ENCODE measurements at regions not wholly inside any gene's neighbourhood (a gene's known extent, or its start where the extent isn't known, plus 50 kb on each side); places are given as distances from the start of the nearest gene placed in this dataset.

DNA sequence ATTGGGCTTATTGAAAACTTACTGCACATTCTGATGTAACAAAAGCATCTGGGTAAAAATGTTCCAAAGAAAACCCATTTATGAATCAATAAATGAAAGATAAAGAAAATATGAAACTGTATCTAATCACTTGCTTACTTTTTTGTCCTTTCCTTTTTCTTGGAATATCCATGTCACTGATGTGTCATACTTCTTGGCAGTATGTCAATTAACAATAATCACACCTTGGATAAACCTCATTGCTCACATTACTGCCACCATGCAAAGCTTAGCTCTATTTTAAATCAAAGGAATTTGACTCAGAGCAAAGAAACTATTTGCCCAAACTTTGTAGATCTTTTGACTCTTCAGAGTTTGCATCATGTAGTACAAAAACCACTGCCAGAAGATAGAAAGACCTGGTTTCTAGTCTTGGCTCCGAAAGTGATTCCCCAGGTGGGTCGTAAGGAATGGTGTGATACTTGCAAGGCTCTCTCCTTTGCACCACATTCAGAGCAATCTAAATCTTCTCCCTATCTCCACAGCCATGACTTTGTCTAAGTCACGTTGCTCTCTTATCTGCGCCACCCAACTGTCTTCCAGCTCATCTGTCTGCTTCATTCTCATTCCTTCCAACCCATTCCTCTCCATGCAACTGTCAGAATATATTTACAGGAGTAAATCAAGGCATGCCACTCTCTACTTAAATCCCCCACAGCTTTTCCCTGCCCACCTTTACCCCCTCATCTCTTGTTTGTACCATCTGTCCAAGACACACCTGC is 311.9 kb downstream of the COG6 start:
- Histone ChIP-seq H3K9me3 (ENCODE audit: control insufficient read depth, low read depth, low read length) (no peaks in the 10 kb centered on the region), H3K27me3 (ENCODE audit: control insufficient read depth, extremely low read depth, insufficient read depth, low read length) (no peaks in the 10 kb centered on the region), H3K4me2 (ENCODE audit: control insufficient read depth, extremely low read depth, insufficient read depth, low read depth, low read length) (no peak overlapping the region), H2AFZ (ENCODE audit: control insufficient read depth, low read length) (no peak overlapping the region), H3K4me1 (ENCODE audit: control insufficient read depth, extremely low read depth, insufficient read depth, low read length) (no peaks in the 10 kb centered on the region), H3K9ac (ENCODE audit: control insufficient read depth, extremely low read depth, insufficient read depth, low read length) (no peak overlapping the region), H3K9me1 (ENCODE audit: control insufficient read depth, extremely low read depth, insufficient read depth, low read length) (no peaks in the 10 kb centered on the region), H3K79me2 (ENCODE audit: control insufficient read depth, insufficient read depth, low read length) (no peaks in the 10 kb centered on the region), H3K4me3 (ENCODE audit: control insufficient read depth in 2 of 3, extremely low read depth in 1 of 3, insufficient read depth in 2 of 3, low read depth in 1 of 3, low read length in 3 of 3) (no peak overlapping the region), H4K20me1 (ENCODE audit: control insufficient read depth, extremely low read depth, insufficient read depth, low read length) (no peaks in the 10 kb centered on the region), H3K36me3 (ENCODE audit: control insufficient read depth in 2 of 2, extremely low read depth in 1 of 2, insufficient read depth in 2 of 2, low read length in 2 of 2) (no peaks in the 10 kb centered on the region), H3K27ac (ENCODE audit: control insufficient read depth, insufficient read depth, low read length) (no peak overlapping the region)
- dilution Hi-C loops (cut with MboI; ENCODE audit: extremely low pct_ligation_motif_present, low sequenced_read_pairs) = no loop called here
- FAIRE-seq = no peak
- DNase-seq (ENCODE audit: low read depth, low spot score) = no peak
- TF ChIP-seq, protein P1, sequence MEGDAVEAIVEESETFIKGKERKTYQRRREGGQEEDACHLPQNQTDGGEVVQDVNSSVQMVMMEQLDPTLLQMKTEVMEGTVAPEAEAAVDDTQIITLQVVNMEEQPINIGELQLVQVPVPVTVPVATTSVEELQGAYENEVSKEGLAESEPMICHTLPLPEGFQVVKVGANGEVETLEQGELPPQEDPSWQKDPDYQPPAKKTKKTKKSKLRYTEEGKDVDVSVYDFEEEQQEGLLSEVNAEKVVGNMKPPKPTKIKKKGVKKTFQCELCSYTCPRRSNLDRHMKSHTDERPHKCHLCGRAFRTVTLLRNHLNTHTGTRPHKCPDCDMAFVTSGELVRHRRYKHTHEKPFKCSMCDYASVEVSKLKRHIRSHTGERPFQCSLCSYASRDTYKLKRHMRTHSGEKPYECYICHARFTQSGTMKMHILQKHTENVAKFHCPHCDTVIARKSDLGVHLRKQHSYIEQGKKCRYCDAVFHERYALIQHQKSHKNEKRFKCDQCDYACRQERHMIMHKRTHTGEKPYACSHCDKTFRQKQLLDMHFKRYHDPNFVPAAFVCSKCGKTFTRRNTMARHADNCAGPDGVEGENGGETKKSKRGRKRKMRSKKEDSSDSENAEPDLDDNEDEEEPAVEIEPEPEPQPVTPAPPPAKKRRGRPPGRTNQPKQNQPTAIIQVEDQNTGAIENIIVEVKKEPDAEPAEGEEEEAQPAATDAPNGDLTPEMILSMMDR (optimal IDR thresholded peaks at IDR 0.05 in 1 of 3, IDR thresholded peaks at IDR 0.05 in 1 of 3, conservative IDR thresholded peaks at IDR 0.05 in 1 of 3; ENCODE audit: extremely low read depth in 1 of 3, insufficient read depth in 2 of 3, low read length in 3 of 3) = no peak
- no peak for TF ChIP-seq EZH2 (IDR thresholded peaks at IDR 0.05; ENCODE audit: low read length)

DNA sequence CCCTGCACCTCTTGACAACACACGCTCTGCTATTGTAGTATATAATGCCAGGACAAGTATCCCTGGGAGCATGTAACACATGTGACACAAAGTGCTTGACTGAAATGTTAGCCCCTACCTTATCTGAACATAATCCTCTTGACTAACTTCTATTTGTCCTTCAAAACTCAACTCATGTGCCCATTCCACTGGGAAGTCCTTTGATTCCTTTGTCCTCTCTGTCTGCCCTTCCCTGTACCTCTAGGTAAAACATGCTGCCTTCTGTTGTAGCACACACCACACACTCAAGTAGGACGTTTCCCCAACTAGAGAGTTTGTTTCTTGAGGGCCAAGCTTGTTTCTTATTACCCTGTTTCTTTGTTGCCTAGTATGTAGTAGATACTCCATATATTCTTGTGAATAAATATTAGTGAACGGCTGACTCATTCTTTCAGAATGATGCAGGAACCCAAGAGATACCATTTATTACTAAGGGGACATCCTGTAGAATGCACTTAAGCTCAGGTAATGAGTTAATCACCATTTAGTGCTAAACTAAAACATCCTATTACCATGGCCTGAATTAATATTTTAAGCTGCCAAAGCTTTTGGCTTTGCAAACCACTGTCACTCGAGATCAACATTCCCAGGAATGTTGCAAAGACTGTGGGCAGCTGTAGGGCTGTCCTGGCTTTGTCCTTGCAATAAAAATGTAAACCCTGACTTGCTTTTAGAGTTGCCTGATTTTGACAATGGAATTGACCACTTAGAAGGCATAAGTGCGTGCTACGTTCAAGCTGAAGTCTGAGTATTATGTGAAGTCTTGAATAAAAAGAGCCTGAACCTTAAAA is 313.4 kb downstream of the COG6 start:
- H3K27ac ChIP-seq (ENCODE audit: control insufficient read depth, insufficient read depth, low read length) = no peak overlapping the region
- no peaks in the 10 kb centered on the region for H4K20me1 ChIP-seq (ENCODE audit: control insufficient read depth, extremely low read depth, insufficient read depth, low read length)
- no peaks in the 10 kb centered on the region for H3K27me3 ChIP-seq (ENCODE audit: control insufficient read depth, extremely low read depth, insufficient read depth, low read length)
- H3K4me3 ChIP-seq (ENCODE audit: control insufficient read depth in 2 of 3, extremely low read depth in 1 of 3, insufficient read depth in 2 of 3, low read depth in 1 of 3, low read length in 3 of 3) = no peak overlapping the region
- no peaks in the 10 kb centered on the region for H3K79me2 ChIP-seq (ENCODE audit: control insufficient read depth, insufficient read depth, low read length)
- no peaks in the 10 kb centered on the region for H3K9me1 ChIP-seq (ENCODE audit: control insufficient read depth, extremely low read depth, insufficient read depth, low read length)
- H2AFZ ChIP-seq (ENCODE audit: control insufficient read depth, low read length) = no peak overlapping the region
- TF ChIP-seq EZH2 (IDR thresholded peaks at IDR 0.05; ENCODE audit: low read length) = no peak
- TF ChIP-seq, protein P1 (optimal IDR thresholded peaks at IDR 0.05 in 1 of 3, IDR thresholded peaks at IDR 0.05 in 1 of 3, conservative IDR thresholded peaks at IDR 0.05 in 1 of 3; ENCODE audit: extremely low read depth in 1 of 3, insufficient read depth in 2 of 3, low read length in 3 of 3) = no peak
- FAIRE-seq = peak; percentile 17
- H3K36me3 ChIP-seq (ENCODE audit: control insufficient read depth in 2 of 2, extremely low read depth in 1 of 2, insufficient read depth in 2 of 2, low read length in 2 of 2) = no peaks in the 10 kb centered on the region
- dilution Hi-C loops (cut with MboI; ENCODE audit: extremely low pct_ligation_motif_present, low sequenced_read_pairs) = no loop called here
- no peak for DNase-seq (ENCODE audit: low read depth, low spot score)
- no peaks in the 10 kb centered on the region for H3K4me1 ChIP-seq (ENCODE audit: control insufficient read depth, extremely low read depth, insufficient read depth, low read length)
- no peak overlapping the region for H3K9ac ChIP-seq (ENCODE audit: control insufficient read depth, extremely low read depth, insufficient read depth, low read length)
- H3K9me3 ChIP-seq (ENCODE audit: control insufficient read depth, low read depth, low read length) = no peaks in the 10 kb centered on the region
- no peak overlapping the region for H3K4me2 ChIP-seq (ENCODE audit: control insufficient read depth, extremely low read depth, insufficient read depth, low read depth, low read length)

Measured in keratinocyte (primary cell).